Esophagus squamous epithelium (tissue), 5 donors: ENCODE measurements at regions not wholly inside any gene's neighbourhood (a gene's known extent, or its start where the extent isn't known, plus 50 kb on each side); places are given as distances from the start of the nearest gene placed in this dataset.
A peak's percentile ranks its signal among the peaks of the same experiment; 100 is the strongest.
"Not testable (repeated sequence)": the region's sequence is repeated elsewhere in the genome, so short reads cannot be mapped to it uniquely, and the experiment has no call there.

Experiments used
- DNase-seq: peaks from one replicate; lab custom pipeline; 2025; lab: John Stamatoyannopoulos, UW
- H3K27ac ChIP-seq, 4 donors: fragments of 200-600 bp; sonication (generic); one replicate each; pipeline ENCODE4 v1.5.1; 2016 to 2019; ENCODE audit warnings: mild to moderate bottlenecking in 1 of 4
- H3K27me3 ChIP-seq, 4 donors: fragments of 200-600 bp; sonication (generic); 1 replicate in 3 of 4; 2 replicates in 1 of 4; pipeline versions ENCODE4 v1.5.1 to v1.6.0; 2017 to 2021; ENCODE audit warnings: antibody characterized with exemption in 1 of 4
- H3K36me3 ChIP-seq, 3 donors: fragments of 200-600 bp; sonication (generic); one replicate each; pipeline ENCODE4 v1.5.1; 2016 to 2019
- H3K4me1 ChIP-seq, 3 donors: fragments of 200-600 bp; sonication (generic); one replicate each; pipeline ENCODE4 v1.5.1; 2017 to 2019
- H3K4me3 ChIP-seq, 4 donors: fragments of 200-600 bp; sonication (generic); 1 replicate in 3 of 4; 2 replicates in 1 of 4; pipeline ENCODE4 v1.5.1; 2016 to 2019; ENCODE audit warnings: mild to moderate bottlenecking in 2 of 4, moderate library complexity in 1 of 4
- H3K9me3 ChIP-seq, 3 donors: fragments of 200-600 bp; sonication (generic); one replicate each; pipeline ENCODE4 v1.5.1; 2016 to 2019
- CTCF ChIP-seq, 6 experiments: fragments of 450-650 bp in 4 of 6; fragments of 200-600 bp in 2 of 6; sonication (generic) in 2 of 6; IDR thresholded peaks; one replicate each; pipeline ENCODE4 v1.5.1; 2016 to 2019; ENCODE audit warnings: antibody characterized with exemption in 6 of 6, mild to moderate bottlenecking in 4 of 6, moderate library complexity in 4 of 6
- POLR2A ChIP-seq, 4 donors: fragments of 450-650 bp; IDR thresholded peaks; one replicate each; pipeline ENCODE4 v1.6.1; 2017; ENCODE audit warnings: antibody characterized with exemption in 4 of 4, mild to moderate bottlenecking in 4 of 4, moderate library complexity in 3 of 4
- WGBS, 2 donors: methylation state at CpG; one replicate each; pipeline ENCODE4 v1.1.5; 2018; 5-methylcytosine and 5-hydroxymethylcytosine counted together
- intact Hi-C: fragments of 100-400 bp; cut with DNase I; formaldehyde crosslinking; loops from one replicate; pipeline ENCODE4 v1.15.0; 2022
- donor health status: DM: yes; HTN: yes; CAD: no.

DNA sequence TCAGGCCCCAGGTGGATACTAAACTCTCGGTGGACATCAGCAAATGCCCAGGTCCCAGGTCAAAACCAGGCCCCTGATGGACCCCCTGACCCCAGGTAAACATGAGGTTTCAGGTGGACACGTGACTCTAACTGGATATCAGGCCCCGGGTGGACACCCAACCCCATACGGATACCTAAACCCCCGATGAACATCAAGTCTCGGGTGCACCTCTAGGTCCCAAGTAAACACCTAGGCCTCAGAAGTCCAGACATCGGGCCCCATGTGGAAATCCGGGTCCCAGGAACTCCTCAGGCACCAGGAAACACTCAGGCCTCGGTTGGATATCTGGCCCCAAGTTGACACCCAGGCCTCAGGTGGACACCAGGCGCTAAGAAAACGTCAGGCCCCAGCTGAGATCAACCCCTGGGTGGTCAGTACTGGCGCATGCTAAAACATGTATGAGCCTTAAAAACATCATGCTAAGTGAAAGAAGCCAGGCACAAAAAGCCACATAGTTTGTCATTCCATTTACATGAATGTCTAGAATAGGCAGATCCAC lies 54.4 kb upstream of the SEPTIN5 start:
- intact Hi-C loops = no loop called here
- Histone ChIP-seq H3K9me3 (no peaks in the 10 kb centered on the region), H3K27ac (no peak overlapping the region), H3K27me3 (no peaks in the 10 kb centered on the region), H3K4me3 (no peak overlapping the region), H3K4me1 (peaks cover 6 to 18% (median 7%) of the 10 kb centered on the region in 3 donors), H3K36me3 (no peaks in the 10 kb centered on the region)
- TF ChIP-seq CTCF (IDR thresholded peaks at IDR 0.05) (no peak), POLR2A (IDR thresholded peaks at IDR 0.05) (no peak)
- WGBS, 2 donors = 94% methylated on average over 10 of the region's 12 CpGs; no CpG with 5 or more reads in 1 of the 2 donors
- no peak for DNase-seq

- peaks cover 6 to 21% (median 7%) of the 10 kb centered on the region in 3 donors for H3K4me1 ChIP-seq
- DNase-seq, H3K27ac ChIP-seq, H3K27me3 ChIP-seq, H3K36me3 ChIP-seq, intact Hi-C loops, H3K4me3 ChIP-seq, H3K9me3 ChIP-seq: not testable (repeated sequence)
- WGBS, 2 donors = 87 to 88% methylated on average over 6 to 12 of the region's 12 CpGs
Observed at GRCh38 chr22:19660583-19660982, 53.7 kb upstream of the SEPTIN5 start.

DNA sequence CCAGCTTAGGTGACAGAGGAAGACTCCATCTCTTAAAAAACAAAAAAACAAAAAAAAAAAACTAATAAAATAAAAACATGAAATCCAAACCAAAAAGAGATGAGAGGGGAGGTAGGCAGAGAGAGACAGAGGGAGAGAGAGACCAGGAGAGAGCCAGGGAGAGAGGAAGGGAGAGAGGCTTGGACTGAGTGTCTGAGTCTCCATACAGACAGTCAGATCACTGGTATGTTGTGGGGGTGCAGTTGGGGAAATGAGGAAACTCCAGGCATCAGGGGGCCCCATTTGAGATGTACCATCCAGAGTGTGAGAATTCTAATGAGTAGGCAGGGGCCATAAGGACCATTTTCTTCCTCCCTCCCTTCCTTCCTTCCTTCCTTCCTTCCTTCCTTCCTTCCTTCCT lies 53.1 kb upstream of the SEPTIN5 start:
- TF ChIP-seq POLR2A (IDR thresholded peaks at IDR 0.05) = no peak
- no peak for TF ChIP-seq CTCF (IDR thresholded peaks at IDR 0.05)
- Histone ChIP-seq H3K9me3 (no peaks in the 10 kb centered on the region), H3K4me1 (peaks cover 6 to 26% (median 7%) of the 10 kb centered on the region in 3 donors), H3K36me3 (no peaks in the 10 kb centered on the region), H3K27ac (no peak overlapping the region), H3K27me3 (no peaks in the 10 kb centered on the region), H3K4me3 (no peak overlapping the region)
- intact Hi-C loops = no loop called here
- DNase-seq = no peak

DNA sequence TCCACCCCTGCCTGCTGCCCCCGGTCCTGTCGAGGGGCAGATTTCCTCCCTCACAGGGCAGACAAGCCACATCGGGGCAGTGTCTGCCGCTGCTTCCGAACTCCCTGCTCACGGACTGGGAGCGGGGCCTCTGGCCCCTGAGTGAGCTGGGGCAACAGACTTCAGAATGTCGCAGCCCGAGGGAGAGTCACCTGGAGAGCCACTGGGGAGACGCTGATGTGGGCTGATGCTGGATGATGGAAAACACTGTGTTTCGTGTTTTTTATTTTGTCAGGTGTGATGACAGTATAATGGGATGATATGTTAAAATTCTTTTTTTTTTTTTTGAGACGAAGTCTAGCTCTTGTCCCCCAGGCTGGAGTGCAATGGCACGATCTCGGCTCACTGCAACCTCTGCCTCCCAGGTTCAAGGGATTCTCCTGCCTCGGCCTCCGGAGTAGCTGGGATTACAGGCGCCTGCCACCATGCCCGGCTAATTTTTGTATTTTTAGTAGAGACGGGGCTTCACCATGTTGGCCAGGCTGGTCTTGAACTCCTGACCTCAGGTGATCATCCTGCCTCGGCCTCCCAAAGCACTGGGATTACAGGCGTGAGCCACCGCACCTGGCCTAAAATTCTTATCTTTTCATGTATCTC lies 52.1 kb upstream of the SEPTIN5 start:
- H3K27me3 ChIP-seq, H3K4me3 ChIP-seq, intact Hi-C loops, H3K36me3 ChIP-seq, H3K27ac ChIP-seq, DNase-seq, H3K9me3 ChIP-seq: not testable (repeated sequence)
- peaks cover 6 to 31% (median 7%) of the 10 kb centered on the region in 3 donors for H3K4me1 ChIP-seq
- 79 to 81% methylated on average over 16 of the region's 22 CpGs for WGBS, 2 donors

- H3K4me3 ChIP-seq = no peak overlapping the region
- peaks cover 0 to 8% (median 0%) of the 10 kb centered on the region in 4 donors for H3K27me3 ChIP-seq
- DNase-seq = no peak
- H3K9me3 ChIP-seq = no peaks in the 10 kb centered on the region
- 44 to 52% methylated on average over 6 of the region's 6 CpGs for WGBS, 2 donors
- TF ChIP-seq CTCF (IDR thresholded peaks at IDR 0.05) = no peak
- no peak for TF ChIP-seq POLR2A (IDR thresholded peaks at IDR 0.05)
- peaks cover 6 to 31% (median 7%) of the 10 kb centered on the region in 3 donors for H3K4me1 ChIP-seq
- H3K27ac ChIP-seq = peak overlapping the region in 2 of 4 donors; percentile 5 to 29
- intact Hi-C loops = no loop called here
- H3K36me3 ChIP-seq = no peaks in the 10 kb centered on the region
Observed at GRCh38 chr22:19663286-19663815, 51.0 kb upstream of the SEPTIN5 start.

DNA sequence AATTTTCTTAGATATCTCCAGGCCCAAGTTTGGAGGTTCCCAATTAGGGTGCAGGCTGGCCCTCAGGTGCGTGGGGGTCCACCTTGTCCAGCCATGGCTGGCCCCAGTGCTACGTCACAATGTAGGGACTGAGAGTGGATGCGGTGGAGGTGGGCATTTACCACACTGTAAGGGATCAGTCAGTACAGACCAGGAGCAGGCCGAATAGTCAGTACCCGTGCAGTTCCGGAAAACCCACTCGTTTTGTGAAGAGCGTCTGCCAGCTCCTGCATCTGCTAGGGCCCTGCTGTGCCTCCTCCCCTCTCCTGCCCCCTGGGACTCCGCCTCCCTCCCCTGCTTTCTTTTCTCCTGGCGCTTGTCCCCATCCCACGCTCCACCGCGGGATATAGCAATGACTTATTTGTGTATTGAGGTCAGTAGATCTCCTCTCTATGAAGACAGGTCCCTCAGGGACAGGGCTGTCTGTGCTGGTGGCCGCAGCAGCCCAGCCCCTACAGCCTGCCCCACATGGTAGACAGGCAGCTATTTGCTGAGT lies 50.4 kb upstream of the SEPTIN5 start:
- 38 to 39% methylated on average over 11 to 13 of the region's 14 CpGs for WGBS, 2 donors
- no peaks in the 10 kb centered on the region for H3K9me3 ChIP-seq
- H3K4me1 ChIP-seq = peaks cover 6 to 31% (median 7%) of the 10 kb centered on the region in 3 donors
- no peak for TF ChIP-seq CTCF (IDR thresholded peaks at IDR 0.05)
- TF ChIP-seq POLR2A (IDR thresholded peaks at IDR 0.05) = no peak
- H3K27ac ChIP-seq = peak overlapping the region in 2 of 4 donors; percentile 5 to 29
- intact Hi-C loops = no loop called here
- no peak for DNase-seq
- H3K36me3 ChIP-seq = no peaks in the 10 kb centered on the region
- H3K27me3 ChIP-seq = peaks cover 0 to 8% (median 0%) of the 10 kb centered on the region in 4 donors
- no peak overlapping the region for H3K4me3 ChIP-seq
